ENCODE measurements at regions not wholly inside any gene's neighbourhood (a gene's known extent, or its start where the extent isn't known, plus 50 kb on each side); places are given as distances from the start of the nearest gene placed in this dataset.

- H3K27ac ChIP-seq (ENCODE audit: low read depth): no peak overlapping the region
- H3K36me3 Mint-ChIP-seq (ENCODE audit: low read depth): no peaks in the 10 kb centered on the region
- no peak overlapping the region for H3K4me2 ChIP-seq
- H3K36me3 ChIP-seq (ENCODE audit: insufficient read depth): no peaks in the 10 kb centered on the region
- DNase-seq (ENCODE audit: low spot score) (no peak), ATAC-seq (no peak)
- H3K9me2 ChIP-seq (ENCODE audit: insufficient read depth): peaks cover 9% of the 10 kb centered on the region; the same call in 1 of the 2 replicates
- no peak overlapping the region for H3K27ac Mint-ChIP-seq
- H3K79me2 ChIP-seq (replicated peaks; ENCODE audit: insufficient read depth): no peaks in the 10 kb centered on the region
- H3K4me1 ChIP-seq (ENCODE audit: insufficient read depth): peaks cover 7% of the 10 kb centered on the region
- H3K4me3 Mint-ChIP-seq: no peak overlapping the region
- H3K4me1 Mint-ChIP-seq: peaks cover 10% of the 10 kb centered on the region
- no peaks in the 10 kb centered on the region for H3K27me3 ChIP-seq (ENCODE audit: insufficient read depth)
- no peak overlapping the region for H2AFZ ChIP-seq
- no peaks in the 10 kb centered on the region for H3F3A ChIP-seq (replicated peaks; ENCODE audit: low read depth)
- no peaks in the 10 kb centered on the region for H4K20me1 ChIP-seq (replicated peaks; ENCODE audit: insufficient read depth)
- H3K27me3 Mint-ChIP-seq (ENCODE audit: insufficient read depth, low read depth, poor library complexity): peaks cover 10% of the 10 kb centered on the region
- no peak overlapping the region for H3K4me3 ChIP-seq
- TF ChIP-seq REST (IDR thresholded peaks at IDR 0.05; ENCODE audit: unreplicated experiment): no peak
- H3K9me3 Mint-ChIP-seq: no peaks in the 10 kb centered on the region
Measured at GRCh38 chr2:216758256-216759155, 63.2 kb upstream of the IGFBP5 start.

- Histone ChIP-seq H3K27ac (ENCODE audit: low read depth) (no peak overlapping the region), H3K27me3 (ENCODE audit: insufficient read depth) (no peaks in the 10 kb centered on the region), H4K20me1 (replicated peaks; ENCODE audit: insufficient read depth) (no peaks in the 10 kb centered on the region), H3K9me2 (ENCODE audit: insufficient read depth) (peaks cover 9% of the 10 kb centered on the region; the same call in 1 of the 2 replicates), H3K4me3 (no peak overlapping the region), H2AFZ (no peak overlapping the region), H3K36me3 (ENCODE audit: insufficient read depth) (no peaks in the 10 kb centered on the region), H3K4me1 (ENCODE audit: insufficient read depth) (no peaks in the 10 kb centered on the region), H3K4me2 (no peak overlapping the region), H3K79me2 (replicated peaks; ENCODE audit: insufficient read depth) (no peaks in the 10 kb centered on the region), H3F3A (replicated peaks; ENCODE audit: low read depth) (no peaks in the 10 kb centered on the region)
- Mint-ChIP-seq H3K27me3 (ENCODE audit: insufficient read depth, low read depth, poor library complexity) (peaks cover 9% of the 10 kb centered on the region), H3K9me3 (no peaks in the 10 kb centered on the region), H3K36me3 (ENCODE audit: low read depth) (no peaks in the 10 kb centered on the region), H3K4me1 (peaks cover 3% of the 10 kb centered on the region; the same call in 1 of the 3 replicates), H3K4me3 (no peak overlapping the region), H3K27ac (no peak overlapping the region)
- TF ChIP-seq CREB1 (CRISPR knock-in tag; IDR thresholded peaks at IDR 0.05; ENCODE audit: low read depth) (no peak), EZH2phosphoT487 (IDR thresholded peaks at IDR 0.05; ENCODE audit: unreplicated experiment) (no peak), REST (IDR thresholded peaks at IDR 0.05; ENCODE audit: unreplicated experiment) (no peak), STAT1 (IDR thresholded peaks at IDR 0.05; ENCODE audit: unreplicated experiment) (no peak), POLR2AphosphoS5 (IDR thresholded peaks at IDR 0.05; ENCODE audit: low read depth) (no peak), ZNF114 (CRISPR knock-in tag; IDR thresholded peaks at IDR 0.05) (no peak), NANOG (IDR thresholded peaks at IDR 0.05; ENCODE audit: borderline replicate concordance) (no peak), ETS1 (IDR thresholded peaks at IDR 0.05) (no peak), CTCF (conservative IDR thresholded peaks at IDR 0.05; ENCODE audit: low read depth in 2 of 2) (no peak), JUNB (IDR thresholded peaks at IDR 0.05; ENCODE audit: unreplicated experiment) (no peak), ZNF331 (CRISPR knock-in tag; IDR thresholded peaks at IDR 0.05; ENCODE audit: low read depth) (no peak)
- DNase-seq (ENCODE audit: low spot score) (no peak), ATAC-seq (no peak)
Measured at GRCh38 chr2:216757532-216757931, 62.2 kb upstream of the IGFBP5 start.

Data from GM23338 (cell line).